ENCODE measurements at regions not wholly inside any gene's neighbourhood (a gene's known extent, or its start where the extent isn't known, plus 50 kb on each side); places are given as distances from the start of the nearest gene placed in this dataset.

DNA sequence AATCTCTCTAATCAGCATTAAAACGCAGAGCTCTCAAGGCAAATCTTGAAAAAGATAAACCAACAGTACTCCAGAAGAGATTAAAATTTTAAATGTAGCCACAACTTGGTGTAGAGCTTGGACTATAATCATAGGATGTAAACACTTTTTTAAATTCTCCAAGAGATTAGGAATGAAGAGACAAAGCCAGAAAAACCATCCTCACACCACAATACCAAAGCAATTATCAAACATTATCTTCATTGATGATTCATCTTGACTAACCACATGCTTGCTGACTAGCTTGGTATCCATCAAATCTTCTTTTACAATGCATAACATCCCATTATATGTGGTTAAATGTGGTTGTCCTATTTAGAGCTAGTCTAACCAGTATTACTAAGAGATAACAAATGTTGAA, 815.1 kb downstream of the TLE1 start:
- TF ChIP-seq, protein P1, sequence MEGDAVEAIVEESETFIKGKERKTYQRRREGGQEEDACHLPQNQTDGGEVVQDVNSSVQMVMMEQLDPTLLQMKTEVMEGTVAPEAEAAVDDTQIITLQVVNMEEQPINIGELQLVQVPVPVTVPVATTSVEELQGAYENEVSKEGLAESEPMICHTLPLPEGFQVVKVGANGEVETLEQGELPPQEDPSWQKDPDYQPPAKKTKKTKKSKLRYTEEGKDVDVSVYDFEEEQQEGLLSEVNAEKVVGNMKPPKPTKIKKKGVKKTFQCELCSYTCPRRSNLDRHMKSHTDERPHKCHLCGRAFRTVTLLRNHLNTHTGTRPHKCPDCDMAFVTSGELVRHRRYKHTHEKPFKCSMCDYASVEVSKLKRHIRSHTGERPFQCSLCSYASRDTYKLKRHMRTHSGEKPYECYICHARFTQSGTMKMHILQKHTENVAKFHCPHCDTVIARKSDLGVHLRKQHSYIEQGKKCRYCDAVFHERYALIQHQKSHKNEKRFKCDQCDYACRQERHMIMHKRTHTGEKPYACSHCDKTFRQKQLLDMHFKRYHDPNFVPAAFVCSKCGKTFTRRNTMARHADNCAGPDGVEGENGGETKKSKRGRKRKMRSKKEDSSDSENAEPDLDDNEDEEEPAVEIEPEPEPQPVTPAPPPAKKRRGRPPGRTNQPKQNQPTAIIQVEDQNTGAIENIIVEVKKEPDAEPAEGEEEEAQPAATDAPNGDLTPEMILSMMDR (optimal IDR thresholded peaks at IDR 0.05 in 1 of 3, IDR thresholded peaks at IDR 0.05 in 1 of 3, conservative IDR thresholded peaks at IDR 0.05 in 1 of 3; ENCODE audit: extremely low read depth in 1 of 3, insufficient read depth in 2 of 3, low read length in 3 of 3), result no peak
- no peak for TF ChIP-seq EZH2 (IDR thresholded peaks at IDR 0.05; ENCODE audit: low read length)
